ENCODE measurements at regions not wholly inside any gene's neighbourhood (a gene's known extent, or its start where the extent isn't known, plus 50 kb on each side); places are given as distances from the start of the nearest gene placed in this dataset.

DNA sequence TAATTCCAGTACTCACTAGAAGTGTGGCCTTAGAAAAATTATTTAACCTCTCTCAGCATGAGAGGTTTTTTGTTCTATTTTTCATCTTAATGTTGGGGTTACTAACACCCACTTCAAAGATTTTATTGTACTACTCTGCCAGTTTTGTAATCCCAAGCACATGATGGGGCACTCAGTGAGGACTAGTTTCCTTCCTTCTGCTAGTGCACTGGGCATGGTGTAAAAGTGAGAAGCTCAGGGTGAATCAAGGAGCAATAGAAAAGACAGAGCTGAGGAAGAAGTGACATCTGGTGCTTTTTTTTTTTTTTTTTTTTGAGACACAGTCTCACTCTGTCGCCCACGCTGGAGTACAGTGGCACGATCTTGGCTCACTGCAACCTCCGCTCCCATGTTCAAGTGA is 439.4 kb upstream of the ARID1B start:
- H3K4me3 ChIP-seq (ENCODE audit: low read depth, low read length): no peak overlapping the region
- DNase-seq (ENCODE audit: low read depth): no peak
- TF ChIP-seq CTCF (IDR thresholded peaks at IDR 0.05; ENCODE audit: low read depth, low read length): no peak
- no peak for TF ChIP-seq MAX (IDR thresholded peaks at IDR 0.05; ENCODE audit: low read depth, low read length)
- no peak for TF ChIP-seq MYC (IDR thresholded peaks at IDR 0.05; ENCODE audit: low read depth, low read length)
- no peak for TF ChIP-seq POLR2A (IDR thresholded peaks at IDR 0.05; ENCODE audit: extremely low read depth, insufficient read length)

DNA sequence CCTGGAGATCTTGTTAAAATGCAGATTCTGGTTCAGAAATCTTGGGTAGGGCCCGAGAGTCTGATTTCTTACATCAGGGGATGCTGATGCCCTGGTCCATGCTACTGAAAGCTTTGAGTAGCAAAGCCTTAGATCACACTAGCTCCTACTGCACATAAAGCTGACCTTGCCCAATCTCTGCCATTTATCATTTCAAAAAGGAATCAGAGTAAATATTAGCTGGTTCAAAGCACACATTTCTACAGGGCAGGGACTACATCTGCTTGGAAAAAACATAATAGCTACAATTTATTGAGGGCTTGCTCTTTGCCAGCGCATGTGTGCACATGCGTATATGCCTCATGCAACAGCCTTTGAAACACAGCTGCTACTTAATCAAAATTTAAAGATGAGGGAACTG is 440.4 kb upstream of the ARID1B start:
- no peak for DNase-seq (ENCODE audit: low read depth)
- no peak overlapping the region for H3K4me3 ChIP-seq (ENCODE audit: low read depth, low read length)
- TF ChIP-seq POLR2A (IDR thresholded peaks at IDR 0.05; ENCODE audit: extremely low read depth, insufficient read length) (no peak), CTCF (IDR thresholded peaks at IDR 0.05; ENCODE audit: low read depth, low read length) (no peak), MYC (IDR thresholded peaks at IDR 0.05; ENCODE audit: low read depth, low read length) (no peak), MAX (IDR thresholded peaks at IDR 0.05; ENCODE audit: low read depth, low read length) (no peak)

- TF ChIP-seq POLR2A (IDR thresholded peaks at IDR 0.05; ENCODE audit: extremely low read depth, insufficient read length) (no peak), CTCF (IDR thresholded peaks at IDR 0.05; ENCODE audit: low read depth, low read length) (no peak)
- no peak overlapping the region for H3K4me3 ChIP-seq (ENCODE audit: low read depth, low read length)
- no peak for DNase-seq (ENCODE audit: low read depth)
Measured at GRCh38 chr6:156336089-156336488, 441.1 kb upstream of the ARID1B start.

DNA sequence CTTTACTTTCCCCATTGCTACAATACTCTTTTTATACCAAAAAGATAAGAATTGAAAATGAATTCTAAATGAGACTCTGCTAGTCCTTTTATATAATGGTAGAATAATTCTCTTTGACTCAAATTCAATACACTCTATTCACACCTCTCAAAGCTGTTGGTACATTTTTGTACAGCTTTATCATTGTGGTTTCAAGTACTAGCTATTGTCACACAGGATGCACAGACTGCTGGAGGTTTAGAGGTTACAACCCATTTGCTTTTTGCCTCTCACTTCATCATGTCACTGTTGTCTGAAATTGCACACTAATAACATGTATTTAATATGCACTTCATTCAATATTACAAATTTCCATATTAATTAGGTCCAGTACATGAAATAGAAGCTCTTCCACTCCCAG is 442.2 kb upstream of the ARID1B start:
- no peak overlapping the region for H3K4me3 ChIP-seq (ENCODE audit: low read depth, low read length)
- DNase-seq (ENCODE audit: low read depth): no peak
- TF ChIP-seq POLR2A (IDR thresholded peaks at IDR 0.05; ENCODE audit: extremely low read depth, insufficient read length) (no peak), MAX (IDR thresholded peaks at IDR 0.05; ENCODE audit: low read depth, low read length) (no peak), MYC (IDR thresholded peaks at IDR 0.05; ENCODE audit: low read depth, low read length) (no peak), CTCF (IDR thresholded peaks at IDR 0.05; ENCODE audit: low read depth, low read length) (no peak)

DNA sequence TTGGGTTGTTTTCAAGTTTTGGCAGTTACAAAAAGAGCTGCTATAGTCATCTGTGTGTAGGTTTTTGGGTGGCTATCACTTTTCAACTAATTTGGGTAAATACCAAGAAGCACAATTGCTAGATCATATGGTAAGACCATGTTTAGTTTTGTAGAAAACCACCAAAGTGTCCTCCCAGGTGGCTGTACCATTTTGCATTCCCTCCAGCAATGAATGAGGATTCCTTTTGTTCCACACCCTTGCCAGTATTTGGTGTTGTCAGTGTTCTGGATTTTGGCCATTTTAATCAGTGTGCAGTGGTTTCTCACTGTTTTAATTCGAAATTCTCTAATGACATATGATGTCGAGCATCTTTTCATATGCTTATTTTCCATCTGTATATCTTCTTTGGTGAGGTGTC is 457.5 kb upstream of the ARID1B start:
- TF ChIP-seq POLR2A (IDR thresholded peaks at IDR 0.05; ENCODE audit: extremely low read depth, insufficient read length): no peak
- no peak for TF ChIP-seq MAX (IDR thresholded peaks at IDR 0.05; ENCODE audit: low read depth, low read length)
- TF ChIP-seq CTCF (IDR thresholded peaks at IDR 0.05; ENCODE audit: low read depth, low read length): no peak
- TF ChIP-seq MYC (IDR thresholded peaks at IDR 0.05; ENCODE audit: low read depth, low read length): no peak
- no peak for DNase-seq (ENCODE audit: low read depth)
- H3K4me3 ChIP-seq (ENCODE audit: low read depth, low read length): no peak overlapping the region

DNA sequence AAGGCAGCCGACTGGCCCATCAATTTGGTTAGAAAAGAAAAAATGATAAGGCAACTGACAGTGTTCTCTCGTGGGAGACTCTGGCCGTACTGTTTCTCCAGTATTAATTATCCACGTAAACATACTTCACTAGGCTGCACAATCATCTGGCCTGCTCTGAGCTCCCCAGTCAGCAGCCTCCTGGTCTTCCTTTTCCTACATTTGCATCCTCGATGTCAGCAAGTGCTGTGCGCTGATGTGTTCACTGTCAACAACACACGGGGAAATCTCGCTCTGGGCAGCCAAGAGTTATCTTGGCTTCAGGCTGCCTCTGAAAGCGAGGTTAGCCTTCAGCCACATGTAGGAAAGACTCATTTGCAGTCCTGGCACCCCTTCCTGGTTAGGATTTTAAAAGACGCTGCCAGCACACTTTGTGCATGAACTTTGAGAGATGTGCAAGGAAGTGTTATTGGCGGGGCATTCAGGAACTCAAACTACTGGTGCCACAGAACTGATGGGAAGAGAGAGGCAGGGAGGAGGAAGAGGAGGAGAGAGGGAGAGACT is 460.5 kb upstream of the ARID1B start:
- DNase-seq (ENCODE audit: low read depth): no peak

More for the DNA sequence above, 460.5 kb upstream of the ARID1B start:
- TF ChIP-seq MAX (IDR thresholded peaks at IDR 0.05; ENCODE audit: low read depth, low read length) (no peak), MYC (IDR thresholded peaks at IDR 0.05; ENCODE audit: low read depth, low read length) (no peak), CTCF (IDR thresholded peaks at IDR 0.05; ENCODE audit: low read depth, low read length) (no peak), POLR2A (IDR thresholded peaks at IDR 0.05; ENCODE audit: extremely low read depth, insufficient read length) (no peak)
- no peak overlapping the region for H3K4me3 ChIP-seq (ENCODE audit: low read depth, low read length)
